SKM-1 treated with dmso at 0.1 percent for 144 hours (cell line): ENCODE measurements at regions not wholly inside any gene's neighbourhood (a gene's known extent, or its start where the extent isn't known, plus 50 kb on each side); places are given as distances from the start of the nearest gene placed in this dataset.
A peak's percentile ranks its signal among the peaks of the same experiment; 100 is the strongest.
"Not testable (repeated sequence)": the region's sequence is repeated elsewhere in the genome, so short reads cannot be mapped to it uniquely, and the experiment has no call there.

Experiments
- DNase-seq: peaks from one replicate; lab custom pipeline; 2025; ENCODE audit not compliant: unreplicated experiment; lab: John Stamatoyannopoulos, UW

DNA sequence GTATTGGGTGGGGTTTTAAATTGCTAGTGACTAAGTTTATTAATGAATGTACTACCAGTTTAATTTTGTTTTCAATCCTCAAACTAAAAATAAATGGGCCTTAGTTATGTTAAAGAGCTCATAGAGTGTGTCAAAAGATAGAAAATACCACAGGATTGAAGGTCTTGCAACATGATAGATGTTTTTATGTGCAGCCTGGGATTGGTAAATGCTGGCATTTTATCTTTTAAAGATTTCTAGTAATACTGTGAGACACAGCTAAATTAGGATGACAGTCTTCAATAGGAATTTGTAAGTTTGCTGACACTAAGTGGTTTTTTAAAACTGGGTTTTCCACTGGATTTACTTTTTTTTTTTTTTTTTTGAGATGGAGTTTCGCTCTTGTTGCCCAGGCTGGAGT is 122.3 kb downstream of the HAUS1 start:
- DNase-seq, result no peak

DNA sequence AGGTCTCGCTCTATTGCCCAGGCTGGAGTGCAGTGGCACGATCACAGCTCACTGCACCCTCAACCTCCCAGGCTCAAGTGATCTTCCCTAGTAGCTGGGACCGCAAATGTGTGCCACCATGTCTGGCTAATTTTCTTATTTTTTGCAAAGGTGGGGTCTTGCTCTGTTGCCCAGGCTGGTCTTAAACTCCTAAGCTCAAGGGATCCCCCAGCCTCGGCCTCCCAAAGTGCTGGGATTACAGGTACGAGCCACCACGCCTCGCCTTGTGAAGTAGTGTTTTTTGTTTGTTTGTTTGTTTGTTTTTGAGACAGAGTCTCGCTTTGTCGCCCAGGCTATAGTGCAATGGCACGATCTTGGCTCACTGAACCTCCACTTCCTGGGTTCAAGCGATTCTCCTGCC is 125.5 kb downstream of the HAUS1 start:
- DNase-seq, result not testable (repeated sequence)

DNA sequence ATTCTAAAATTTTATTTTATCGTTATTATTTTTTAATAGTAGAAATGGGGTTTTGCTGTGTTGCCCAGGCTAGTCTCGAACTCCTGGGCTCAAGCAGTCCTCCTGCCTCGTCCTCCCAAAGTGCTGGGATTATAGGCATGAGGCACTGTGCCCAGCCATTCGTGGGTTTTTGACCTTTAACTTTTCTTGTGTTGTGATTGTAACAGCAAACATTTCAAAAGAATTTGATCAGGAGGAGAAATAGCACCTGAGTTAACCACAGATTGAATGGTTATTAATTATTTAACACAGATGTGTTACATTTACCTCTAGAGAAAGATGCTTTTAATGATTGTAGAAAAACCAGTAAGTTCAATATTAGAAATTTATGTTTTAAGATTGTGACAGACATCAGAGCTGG is 132.0 kb downstream of the HAUS1 start:
- no peak for DNase-seq

GRCh38 chr18:46237891-46238290 is 133.7 kb downstream of the HAUS1 start:
- no peak for DNase-seq

- no peak for DNase-seq
Measured at GRCh38 chr18:46239549-46239948, 135.4 kb downstream of the HAUS1 start.

GRCh38 chr18:46239998-46240397 is 135.8 kb downstream of the HAUS1 start:
- DNase-seq, result no peak

DNA sequence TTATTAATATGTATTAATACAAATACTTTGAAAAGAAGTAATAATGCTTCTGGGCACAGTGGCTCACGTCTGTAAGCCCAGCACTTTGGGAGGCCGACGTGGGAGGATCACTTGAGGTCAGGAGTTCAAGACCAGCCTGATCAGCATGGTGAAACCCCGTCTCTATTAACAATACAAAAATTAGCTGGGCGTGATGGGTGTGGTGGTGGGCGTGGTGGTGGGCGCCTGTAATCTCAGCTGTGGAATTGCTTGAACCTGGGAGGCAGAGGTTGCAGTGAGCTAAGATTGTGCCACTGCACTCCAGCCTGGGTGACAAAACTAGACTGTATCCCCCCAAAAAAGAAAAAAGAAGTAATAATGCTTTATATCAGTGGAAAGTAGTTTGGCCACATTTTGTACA is 137.2 kb downstream of the HAUS1 start:
- not testable (repeated sequence) for DNase-seq

DNA sequence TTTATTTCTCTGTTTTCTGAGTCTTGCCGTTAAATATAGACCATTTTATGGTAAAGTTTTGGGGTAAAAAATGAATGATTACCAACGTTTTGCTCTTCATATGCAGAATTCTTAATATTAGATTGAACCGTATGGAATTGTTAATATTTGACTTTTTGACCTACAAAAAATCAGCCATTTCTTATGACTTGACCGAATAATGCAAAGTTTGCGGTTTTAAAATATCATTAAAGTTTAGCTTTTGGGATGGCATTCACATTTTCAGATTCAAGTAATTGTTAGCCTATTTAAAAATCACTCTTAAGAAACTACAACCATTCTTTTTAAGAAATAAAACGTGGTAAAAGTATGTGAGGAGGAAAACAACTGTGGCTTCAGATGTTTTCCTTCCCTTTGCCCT is 138.0 kb downstream of the HAUS1 start:
- DNase-seq, result no peak

GRCh38 chr18:46243095-46243494 is 138.9 kb downstream of the HAUS1 start:
- no peak for DNase-seq

DNA sequence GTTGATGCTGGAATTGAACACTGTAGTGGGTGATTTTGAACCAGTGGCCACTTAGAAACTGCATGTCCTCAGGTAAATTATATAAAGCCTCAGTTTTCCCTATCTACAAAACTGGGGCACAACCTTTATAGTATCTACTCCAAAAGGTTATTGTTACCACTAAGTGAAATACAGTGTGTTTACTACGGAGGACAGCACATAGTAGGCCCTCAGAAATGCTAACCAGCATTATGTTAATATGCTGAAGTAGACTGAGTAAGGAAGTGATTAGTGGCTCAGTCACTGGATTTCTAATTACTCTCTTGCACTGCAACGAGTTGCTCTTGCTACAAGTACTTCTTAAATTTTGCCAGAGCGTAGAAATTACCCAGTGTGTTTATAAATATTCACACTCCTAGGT is 139.5 kb downstream of the HAUS1 start:
- no peak for DNase-seq

GRCh38 chr18:46246101-46246500 is 141.9 kb downstream of the HAUS1 start:
- no peak for DNase-seq

GRCh38 chr18:46247942-46248341 is 143.8 kb downstream of the HAUS1 start:
- DNase-seq, result no peak

GRCh38 chr18:46250084-46250811 is 146.1 kb downstream of the HAUS1 start:
- DNase-seq, result peak; percentile 60

DNA sequence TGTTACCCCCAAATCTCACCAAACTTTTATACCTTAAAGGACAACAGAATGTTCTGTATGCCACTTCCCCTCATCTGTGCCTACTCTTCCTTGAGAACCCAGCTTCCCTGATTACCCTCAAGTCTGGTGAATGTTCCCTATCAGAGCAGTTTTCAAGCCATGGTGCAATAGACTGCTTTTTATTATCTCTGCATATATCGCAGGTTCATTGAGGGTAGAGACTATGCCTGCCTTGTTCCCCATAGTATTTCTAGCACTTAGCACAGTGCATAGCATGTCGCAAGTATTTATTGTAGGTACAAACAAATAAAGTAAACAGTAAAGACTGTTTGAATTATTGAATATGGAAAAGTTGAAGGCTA is 146.6 kb downstream of the HAUS1 start:
- no peak for DNase-seq

- DNase-seq, result no peak
Measured at GRCh38 chr18:46252759-46253158, 148.6 kb downstream of the HAUS1 start.

DNA sequence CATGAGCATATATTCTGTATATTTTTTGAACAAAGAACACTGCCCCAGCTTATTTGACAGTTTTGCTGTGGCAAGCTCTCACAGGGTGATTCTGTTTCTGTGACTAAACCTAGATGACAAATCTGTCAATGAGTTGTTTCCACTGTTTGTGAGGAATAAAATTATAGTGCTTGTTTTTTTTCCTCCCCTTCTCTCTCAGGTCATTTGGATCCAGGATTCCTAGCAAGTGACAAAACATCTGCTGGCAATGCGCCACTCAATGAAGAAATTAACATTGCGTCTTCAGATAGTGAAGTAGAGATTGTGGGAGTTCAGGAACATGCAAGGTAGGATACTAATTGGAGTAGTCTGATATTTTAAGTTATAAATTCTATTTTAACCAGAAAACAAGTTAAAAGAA is 149.3 kb downstream of the HAUS1 start:
- no peak for DNase-seq

GRCh38 chr18:46256078-46256477 is 151.9 kb downstream of the HAUS1 start:
- no peak for DNase-seq

GRCh38 chr18:46257366-46257765 is 153.2 kb downstream of the HAUS1 start:
- no peak for DNase-seq

- DNase-seq, result no peak
Measured at GRCh38 chr18:46260016-46260878, 156.1 kb downstream of the HAUS1 start.

DNA sequence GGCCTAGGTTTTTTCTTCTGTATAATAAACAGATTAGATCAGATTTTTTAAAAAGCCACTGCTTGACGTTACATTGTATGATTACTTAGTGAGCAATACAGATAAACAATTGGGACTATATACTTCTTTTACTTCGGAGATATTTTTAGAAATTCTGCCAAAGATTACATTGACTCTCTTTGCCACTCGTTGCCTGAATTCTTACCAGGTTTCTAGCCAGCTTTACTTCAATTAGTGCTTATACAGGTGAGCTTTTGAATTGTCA is 156.6 kb downstream of the HAUS1 start:
- no peak for DNase-seq

DNA sequence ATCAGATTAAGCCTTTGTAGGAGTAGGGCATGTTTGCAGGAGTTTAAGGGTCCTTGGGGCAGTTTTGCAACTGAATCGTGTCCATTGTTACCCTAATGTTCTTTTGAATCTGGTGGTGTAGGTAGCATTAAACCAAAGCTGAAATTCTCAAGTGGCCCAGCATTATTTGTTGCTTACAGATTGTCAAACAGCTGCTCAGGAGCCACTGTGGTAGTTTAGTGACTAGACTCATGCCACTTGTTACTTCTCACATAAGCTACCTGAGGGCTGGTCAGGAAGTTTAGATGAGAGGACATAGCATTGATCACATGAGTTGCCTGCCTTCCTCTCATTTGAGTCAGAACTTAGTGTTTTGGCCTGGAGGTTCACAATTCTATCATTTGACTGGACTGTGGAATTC is 157.6 kb downstream of the HAUS1 start:
- DNase-seq, result no peak

DNA sequence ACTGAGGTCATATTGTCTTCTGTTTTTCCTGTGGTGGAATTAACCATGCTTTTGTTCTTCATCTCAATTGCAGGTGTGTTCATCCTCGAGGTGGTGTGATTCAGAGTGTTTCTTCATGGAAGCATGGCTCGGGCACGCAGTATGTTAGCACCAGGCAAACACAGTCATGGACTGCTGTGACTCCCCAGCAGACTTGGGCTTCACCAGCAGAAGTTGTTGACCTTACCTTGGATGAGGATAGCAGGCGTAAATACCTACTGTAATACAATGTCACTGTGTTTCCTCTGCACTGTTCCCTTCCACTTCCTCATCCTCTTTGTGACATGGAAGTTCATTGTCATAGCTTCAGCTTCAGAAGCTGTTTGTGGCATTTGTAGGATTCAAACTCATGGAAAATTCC is 158.7 kb downstream of the HAUS1 start:
- no peak for DNase-seq

GRCh38 chr18:46264255-46264654 is 160.1 kb downstream of the HAUS1 start:
- no peak for DNase-seq
